Suppressor macrophage (primary cell): ENCODE measurements at regions not wholly inside any gene's neighbourhood (a gene's known extent, or its start where the extent isn't known, plus 50 kb on each side); places are given as distances from the start of the nearest gene placed in this dataset.
A peak's percentile ranks its signal among the peaks of the same experiment; 100 is the strongest.
"Not testable (repeated sequence)": the region's sequence is repeated elsewhere in the genome, so short reads cannot be mapped to it uniquely, and the experiment has no call there.

Source experiments
- DNase-seq, 4 experiments: peaks; one replicate each; pipeline ENCODE4 v3.0.0-alpha.2; 2020 to 2022

DNA sequence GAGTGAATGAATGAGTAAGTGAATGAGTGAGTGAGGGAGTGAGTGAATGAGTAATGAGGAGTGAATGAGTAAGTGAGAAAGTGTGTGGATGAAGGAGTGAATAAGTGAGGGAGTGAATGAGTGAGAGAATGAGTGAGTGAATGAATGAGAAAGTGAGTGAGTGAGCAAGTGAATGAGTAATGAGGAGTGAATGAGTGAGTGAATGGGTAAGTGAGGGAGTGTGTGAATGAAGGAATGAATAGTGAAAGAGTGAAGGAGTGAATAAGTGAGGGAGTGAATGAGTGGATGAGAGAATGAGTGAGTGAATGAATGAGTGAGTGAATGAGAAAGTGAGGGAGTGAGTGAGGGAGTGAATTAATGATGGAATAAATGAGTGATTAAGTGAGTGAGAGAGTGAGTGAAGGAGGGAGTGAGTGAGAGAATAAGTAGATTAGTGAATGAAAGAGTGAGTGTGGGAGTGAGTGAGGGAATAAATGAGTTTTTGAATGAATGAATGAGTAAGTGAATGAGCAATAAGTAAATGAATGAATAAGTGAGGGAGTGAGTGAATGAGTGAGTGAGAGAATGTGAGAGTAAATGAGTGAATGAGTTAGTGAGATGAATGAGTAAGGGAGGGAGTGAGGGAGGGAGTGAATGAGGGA lies 364.5 kb downstream of the ADGRD1 start:
- DNase-seq, result no peak

DNA sequence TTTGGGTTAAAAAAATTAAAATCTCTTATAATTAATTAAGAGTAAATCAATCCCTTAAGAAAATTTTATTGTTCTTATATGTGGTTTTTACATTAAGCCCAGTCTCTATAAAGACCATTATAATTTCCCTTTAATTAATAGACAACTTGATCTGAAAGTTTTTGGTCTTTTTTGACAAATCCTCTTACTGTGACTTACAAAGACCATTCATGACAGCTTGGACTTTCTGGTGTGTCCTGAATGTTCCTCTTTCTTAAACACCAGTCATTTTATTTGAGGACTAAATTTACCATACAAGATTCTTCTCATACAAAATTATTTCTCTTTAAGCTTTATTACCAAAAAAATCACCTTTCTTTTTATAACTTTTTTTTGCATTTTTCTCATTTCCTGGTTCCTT lies 368.3 kb downstream of the ADGRD1 start:
- DNase-seq, result no peak

DNA sequence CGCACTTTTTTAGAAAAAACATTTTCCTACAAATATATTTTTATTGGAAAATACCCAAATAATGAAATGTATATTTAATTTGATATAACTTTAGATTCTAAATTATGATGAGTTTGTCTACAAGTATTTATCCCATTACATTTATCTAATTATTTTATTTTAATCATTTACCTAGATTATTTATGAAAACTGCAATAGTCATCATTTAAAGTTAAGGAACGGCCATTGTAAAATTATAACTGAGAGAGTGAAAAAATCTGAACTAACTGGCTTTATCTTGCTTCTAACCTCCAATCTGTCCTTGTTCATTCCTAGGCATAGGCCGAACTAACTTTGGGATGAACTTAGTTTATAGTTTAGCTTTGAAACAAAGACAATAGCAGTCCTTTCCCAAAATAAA lies 368.8 kb downstream of the ADGRD1 start:
- DNase-seq, result not testable (repeated sequence)

DNA sequence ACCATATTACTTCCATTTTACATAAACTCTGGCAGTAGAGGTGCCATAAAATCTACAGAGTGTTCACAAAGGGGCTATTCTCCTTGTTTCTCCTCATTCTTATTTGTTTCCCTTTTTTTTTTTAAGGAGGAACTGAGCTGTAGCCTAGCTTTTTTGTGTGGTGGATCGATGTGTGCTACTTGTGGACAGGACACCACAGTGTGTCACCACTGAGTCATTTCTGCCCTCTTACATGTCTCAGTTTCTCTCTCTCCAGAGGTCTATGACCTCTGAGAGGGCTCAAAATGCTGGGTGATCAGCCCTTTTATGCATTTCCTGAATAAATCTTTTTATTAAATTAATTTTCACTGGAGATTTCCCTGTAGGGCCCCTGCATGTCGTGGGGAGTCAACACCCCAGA lies 370.2 kb downstream of the ADGRD1 start:
- DNase-seq, result peak in 2 of 4 experiments; percentile 7 to 23

DNA sequence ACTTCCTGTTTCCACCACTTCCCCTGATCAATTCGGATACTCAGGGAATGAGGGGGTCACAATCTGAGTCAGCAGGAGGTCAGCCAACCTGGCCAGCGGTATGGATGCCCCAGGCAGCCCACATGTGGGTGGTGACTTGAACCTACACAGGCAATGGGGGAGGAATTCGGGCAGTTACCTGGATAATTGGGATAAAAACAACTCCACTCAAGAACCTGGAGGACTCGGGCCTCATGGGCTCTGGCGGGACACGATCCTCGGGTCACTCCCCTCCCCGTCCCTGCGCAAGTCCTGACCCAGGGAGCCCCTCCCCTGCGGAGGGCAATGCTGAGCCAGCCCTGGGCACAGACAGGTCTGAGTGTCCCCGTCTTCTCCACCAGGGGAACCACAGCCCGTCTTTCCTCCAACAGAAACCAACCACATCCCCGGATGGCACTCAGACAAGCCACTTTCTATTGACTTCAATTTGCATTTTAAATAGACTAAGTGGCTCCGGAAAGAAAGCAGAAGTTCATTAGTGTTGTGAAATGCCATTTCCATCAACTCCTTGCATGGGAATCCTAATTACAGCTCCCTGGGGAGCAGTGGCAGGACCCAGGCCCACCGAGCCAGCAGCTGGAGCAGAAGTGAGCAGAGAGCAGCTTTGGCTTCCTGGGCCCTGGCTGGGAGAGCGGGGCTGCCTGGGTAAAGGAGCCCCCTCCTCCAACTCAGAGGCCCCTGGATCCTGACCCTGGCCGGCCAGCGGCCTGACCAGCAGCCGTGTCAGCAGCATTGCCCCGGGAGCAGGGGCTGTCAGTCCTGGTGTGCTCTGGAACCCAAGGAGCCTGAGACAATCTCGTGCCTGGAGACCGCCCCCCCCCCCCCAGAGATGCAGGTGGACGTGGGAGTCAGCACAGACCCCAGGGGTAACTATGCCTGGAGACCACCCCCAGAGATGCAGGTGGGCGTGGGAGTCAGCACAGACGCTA lies 374.1 kb downstream of the ADGRD1 start:
- peak in 1 of 4 experiments; percentile 4 for DNase-seq

DNA sequence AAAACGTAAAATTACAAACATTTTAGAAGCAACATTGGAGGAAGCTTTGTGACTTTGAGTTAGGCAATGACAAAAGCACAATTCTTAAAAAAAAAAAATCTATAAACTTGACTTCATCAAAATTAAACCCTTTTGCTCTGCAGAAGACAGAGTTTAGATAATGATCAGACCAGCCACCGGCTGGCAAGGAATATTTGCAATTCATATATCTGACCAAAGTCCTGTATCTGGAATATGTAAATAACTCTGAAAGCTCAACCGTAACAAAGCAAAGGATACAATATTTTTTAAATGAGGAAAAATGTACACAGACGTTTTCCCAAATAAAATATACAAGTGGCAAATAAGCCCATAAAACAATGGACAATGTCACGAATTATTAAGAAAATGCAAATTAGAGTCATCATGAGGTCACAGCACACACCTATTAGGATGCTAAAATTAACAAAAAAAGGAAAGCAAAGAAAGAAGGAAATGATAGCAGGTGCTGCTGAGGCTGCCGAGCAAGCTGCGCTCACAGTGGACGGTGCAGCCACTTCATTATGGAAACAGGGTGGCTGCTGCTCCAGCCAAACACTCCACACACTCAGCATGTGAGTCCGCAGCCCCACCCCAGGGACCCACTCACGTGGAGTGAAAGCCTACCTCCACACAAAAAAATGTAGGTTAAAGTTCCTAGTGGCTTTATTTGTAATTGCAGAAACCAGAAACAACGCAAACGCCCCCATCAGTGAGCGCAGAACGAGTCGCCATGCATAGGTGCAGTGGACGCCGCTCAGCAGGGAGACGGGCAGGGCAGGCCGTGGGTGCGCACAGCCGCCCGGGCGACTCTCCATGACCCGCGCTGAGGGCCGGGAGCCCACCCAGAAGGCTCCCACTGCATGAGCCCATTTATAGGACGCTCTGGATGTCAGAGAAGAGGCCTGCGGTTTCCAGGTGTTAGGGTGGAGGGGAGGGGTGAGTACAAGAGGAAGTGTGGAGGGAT lies 375.4 kb downstream of the ADGRD1 start:
- not testable (repeated sequence) for DNase-seq

DNA sequence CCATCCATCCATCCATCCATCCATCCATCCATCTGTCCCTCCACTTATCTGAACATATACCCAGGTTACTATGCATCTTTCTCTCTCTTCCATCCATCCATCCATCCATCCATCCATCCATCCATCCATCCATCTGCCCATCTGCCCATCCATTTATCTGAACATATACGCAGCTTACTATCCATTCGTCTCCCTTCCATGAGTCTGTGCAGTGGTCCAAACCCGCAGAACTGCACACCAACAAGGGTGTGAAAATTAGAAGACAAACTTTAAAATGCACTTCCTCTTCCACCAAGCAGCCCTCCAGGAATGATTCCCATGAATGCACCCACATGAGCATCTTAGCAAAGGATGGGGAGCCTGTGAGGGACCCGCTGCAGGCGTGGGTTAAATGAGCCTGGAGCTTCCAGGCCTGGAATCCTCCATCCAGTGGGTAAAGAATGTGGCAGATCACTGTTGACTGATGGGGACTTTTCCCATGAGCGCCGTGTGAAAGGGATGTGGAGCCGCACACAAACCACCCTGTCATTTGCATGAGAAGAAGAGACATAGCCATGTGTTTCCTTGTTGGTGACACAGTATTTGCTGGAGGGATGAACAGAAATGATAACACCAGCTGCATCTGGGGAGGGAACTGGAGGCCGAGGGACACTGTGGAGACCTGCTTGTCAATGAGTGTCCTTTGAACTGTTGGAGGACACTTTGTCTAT lies 376.6 kb downstream of the ADGRD1 start:
- DNase-seq, result no peak

DNA sequence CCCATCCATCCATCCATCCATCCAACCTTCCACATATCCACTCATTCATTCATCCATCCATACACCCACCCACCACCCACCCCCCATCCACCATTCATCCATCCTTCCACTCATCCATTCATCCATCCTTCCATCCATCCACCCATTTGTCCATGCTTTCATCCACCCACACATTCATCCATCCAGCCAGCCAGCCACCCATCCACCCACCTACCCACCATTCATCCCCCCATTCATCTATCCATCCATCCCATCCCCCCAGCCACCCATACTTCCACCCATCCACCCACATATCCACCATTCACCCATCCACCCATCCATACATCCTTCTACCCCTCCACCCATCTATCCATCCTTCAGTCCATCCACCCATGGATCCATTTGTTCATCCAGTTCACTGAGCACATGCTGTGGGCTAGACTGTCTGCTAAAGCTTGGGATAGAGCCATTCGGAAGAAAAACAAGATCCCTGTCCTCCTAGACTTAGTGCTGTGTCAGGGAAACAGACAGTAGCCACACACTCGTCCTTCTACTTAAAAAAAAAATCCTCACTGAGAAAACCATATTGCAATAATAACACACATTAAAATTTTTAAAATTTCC lies 377.5 kb downstream of the ADGRD1 start:
- no peak for DNase-seq

DNA sequence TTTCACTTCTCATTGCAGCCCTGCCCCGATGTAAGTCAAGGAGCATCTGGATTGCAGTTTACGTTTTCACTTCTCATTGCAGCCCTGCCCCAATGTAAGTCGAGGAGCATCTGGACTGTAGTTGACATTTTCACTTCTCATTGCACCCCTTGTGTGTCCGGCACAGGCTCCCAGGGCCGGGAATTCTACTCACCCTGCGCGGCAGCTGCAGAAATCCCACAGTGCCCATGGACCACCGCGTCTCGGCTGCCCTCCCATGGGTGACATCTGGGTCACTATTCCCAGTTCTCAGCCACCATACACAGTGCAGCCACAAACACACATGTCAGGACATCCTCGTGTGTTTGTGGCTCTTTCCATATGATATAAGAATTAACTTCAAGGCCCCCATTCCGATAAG lies 378.5 kb downstream of the ADGRD1 start:
- DNase-seq, result no peak

DNA sequence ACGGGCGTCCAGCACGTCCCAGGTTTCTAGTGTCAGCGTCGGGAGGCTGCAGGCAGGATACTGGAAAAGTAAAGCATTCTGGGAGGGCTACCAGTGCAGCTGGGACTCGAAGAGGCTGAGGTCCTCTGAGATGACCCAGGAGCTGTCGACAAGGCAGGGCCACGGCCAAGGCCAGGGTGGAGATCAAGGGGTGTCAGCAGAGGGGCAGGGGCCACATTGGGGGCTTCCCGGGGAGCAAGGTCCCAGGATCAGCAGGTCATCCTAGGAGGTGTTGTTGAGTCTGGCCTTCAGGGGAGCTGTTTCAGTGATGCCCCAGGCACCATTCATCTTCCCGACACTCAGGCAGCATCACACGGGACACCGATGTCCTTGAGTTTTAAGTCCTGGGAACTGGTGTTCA lies 377.8 kb upstream of the SFSWAP start:
- no peak for DNase-seq

GRCh38 chr12:131333621-131334440 lies 377.1 kb upstream of the SFSWAP start:
- DNase-seq, result no peak

DNA sequence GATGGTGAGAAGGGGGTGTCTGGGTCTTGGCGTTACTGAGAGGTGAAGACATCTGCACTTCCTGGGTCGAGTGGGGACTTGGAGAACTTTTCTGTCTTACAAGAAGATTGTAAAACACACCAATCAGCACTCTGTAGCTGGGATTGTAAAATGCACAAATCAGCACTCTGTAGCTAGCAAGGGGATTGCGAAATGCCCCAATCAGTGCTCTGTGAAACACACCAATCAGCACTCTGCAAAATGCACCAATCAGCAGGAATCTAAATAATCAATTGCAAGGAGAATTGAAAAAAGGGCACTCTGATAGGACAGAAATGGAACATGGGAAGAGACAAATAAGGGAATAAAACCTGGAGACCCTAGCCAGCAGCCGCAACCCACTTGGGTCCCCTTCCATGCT lies 376.1 kb upstream of the SFSWAP start:
- no peak for DNase-seq

- no peak for DNase-seq
These were observed 375.4 kb upstream of the SFSWAP start for GRCh38 chr12:131335456-131335855.

DNA sequence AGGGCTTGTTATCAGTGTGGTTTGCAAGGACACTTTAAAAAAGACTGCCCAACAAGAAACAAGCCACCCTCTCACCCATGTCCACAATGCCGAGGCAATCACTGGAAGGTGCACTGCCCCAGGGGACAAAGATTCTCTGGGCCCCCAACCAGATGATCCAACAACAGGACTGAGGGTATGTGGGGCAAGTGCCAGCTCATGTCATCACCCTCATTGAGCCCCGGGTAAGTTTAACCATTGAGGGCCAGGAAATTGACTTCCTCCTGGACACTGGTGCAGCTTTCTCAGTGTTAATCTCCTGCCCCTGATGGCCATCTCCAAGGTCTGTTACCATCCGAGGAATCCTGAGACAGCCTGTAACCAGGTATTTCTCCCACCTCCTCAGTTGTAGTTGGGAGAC lies 373.0 kb upstream of the SFSWAP start:
- DNase-seq, result not testable (repeated sequence)

GRCh38 chr12:131340616-131341210 lies 370.2 kb upstream of the SFSWAP start:
- no peak for DNase-seq

DNA sequence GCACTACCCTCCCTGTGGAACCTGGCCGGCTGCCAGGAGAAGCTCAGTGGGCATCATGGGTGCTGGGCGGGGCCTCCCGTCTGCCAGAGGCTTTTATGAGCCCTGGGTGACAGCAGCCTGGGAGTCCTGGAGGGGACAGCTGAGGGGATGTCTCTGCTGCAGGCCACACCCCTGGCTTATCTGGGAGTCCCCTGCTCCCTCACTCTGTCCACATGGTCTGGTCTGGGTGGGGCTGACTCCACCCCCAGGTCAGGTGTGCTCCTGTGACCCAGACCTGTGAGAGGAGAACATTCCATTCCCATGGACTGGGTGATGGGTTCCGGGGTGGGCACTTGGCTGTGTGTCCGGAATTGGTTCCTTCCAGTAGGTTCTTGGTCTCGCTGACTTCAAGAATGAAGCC lies 369.3 kb upstream of the SFSWAP start:
- not testable (repeated sequence) for DNase-seq

DNA sequence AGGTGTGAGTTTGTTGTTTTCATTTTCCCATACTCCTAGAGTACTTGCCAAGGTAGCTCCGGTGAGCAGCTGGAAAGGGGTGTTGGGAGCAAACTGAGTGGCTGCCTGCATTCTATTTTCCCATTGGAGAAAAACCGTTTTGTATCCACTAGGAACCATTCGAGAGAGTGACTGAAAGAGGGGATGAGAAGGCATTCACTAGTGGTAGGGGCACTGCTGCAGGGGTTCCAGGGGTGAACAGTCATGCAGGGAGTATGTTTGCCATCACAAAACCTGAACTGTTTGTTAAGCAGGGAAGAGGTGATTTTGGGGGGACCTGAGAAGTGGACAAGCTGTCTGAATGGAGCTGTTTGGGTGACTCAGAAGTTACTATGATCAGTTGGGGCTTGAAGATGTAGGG lies 367.5 kb upstream of the SFSWAP start:
- DNase-seq, result not testable (repeated sequence)

- not testable (repeated sequence) for DNase-seq
These were observed 366.0 kb upstream of the SFSWAP start for GRCh38 chr12:131344715-131345520.
